HL-60 (cell line): ENCODE measurements at regions not wholly inside any gene's neighbourhood (a gene's known extent, or its start where the extent isn't known, plus 50 kb on each side); places are given as distances from the start of the nearest gene placed in this dataset.

Experiments
- DNase-seq, 2 experiments: peaks; one replicate each; pipeline ENCODE4 v3.0.0-alpha.2; 2010 to 2020; ENCODE audit warnings: low read depth in 1 of 2, low spot score in 1 of 2
- H3K27ac ChIP-seq: fragments of 250-450 bp; sonication (Bioruptor Pico); replicated peaks from 2 replicates; pipeline ENCODE4 v1.5.1; 2020; ENCODE audit warnings: mild to moderate bottlenecking, moderate library complexity
- H3K27me3 ChIP-seq: fragments of 250-450 bp; sonication (Bioruptor Pico); 2 replicates; pipeline ENCODE4 v1.5.1; 2021; ENCODE audit warnings: mild to moderate bottlenecking, moderate library complexity; ENCODE audit not compliant: insufficient read depth, poor library complexity, severe bottlenecking
- H3K4me3 ChIP-seq: replicated peaks from 2 replicates; pipeline ENCODE4 v1.5.1; 2011; ENCODE audit warnings: mild to moderate bottlenecking, control low read depth, low read length; ENCODE audit not compliant: insufficient read depth
- GABPA ChIP-seq: IDR thresholded peaks from 2 replicates; pipeline ENCODE4 v1.6.1; 2012; ENCODE audit warnings: low read depth
- POLR2AphosphoS5 ChIP-seq: IDR thresholded peaks from 2 replicates; pipeline ENCODE4 v1.6.1; 2012; ENCODE audit warnings: low read depth
- SPI1 ChIP-seq: IDR thresholded peaks from 2 replicates; pipeline ENCODE4 v1.6.1; 2012; ENCODE audit warnings: low read depth, mild to moderate bottlenecking, borderline replicate concordance
- TF ChIP-seq, protein P1 (sequence below): IDR thresholded peaks from 2 replicates; pipeline ENCODE4 v1.6.1; 2012; ENCODE audit warnings: low read depth; ENCODE audit not compliant: insufficient replicate concordance
- TF ChIP-seq, protein P2 (sequence below): IDR thresholded peaks from one replicate; pipeline ENCODE4 v1.5.1; 2011; ENCODE audit warnings: low read length, control low read depth, inconsistent platforms; ENCODE audit not compliant: insufficient read depth

DNA sequence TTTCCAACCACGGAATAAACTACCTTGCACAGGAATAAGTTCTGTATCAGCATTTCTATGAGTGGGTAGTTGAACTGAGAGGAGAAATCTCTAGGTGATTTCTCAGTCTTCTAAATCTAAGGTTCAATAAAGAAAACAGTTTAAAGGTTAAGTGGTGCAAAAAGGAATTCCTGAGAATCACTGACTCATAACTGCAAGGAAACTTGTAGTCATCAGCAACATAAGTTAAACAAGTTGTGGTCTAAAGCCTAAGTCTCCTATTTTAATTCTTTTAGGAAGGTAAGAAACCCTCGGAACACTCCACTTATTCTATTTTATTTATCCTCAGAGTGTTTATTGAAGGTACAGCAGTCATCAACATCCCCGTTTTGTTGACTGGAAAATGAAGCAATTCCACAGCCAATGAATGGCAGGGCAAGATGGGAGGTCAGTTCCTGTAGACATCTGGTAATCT is 92.4 kb upstream of the PIK3CG start:
- H3K27me3 ChIP-seq: no peaks in the 10 kb centered on the region
- H3K27ac ChIP-seq: no peak overlapping the region
- TF ChIP-seq GABPA (no peak), POLR2AphosphoS5 (no peak)
- TF ChIP-seq, protein P1, sequence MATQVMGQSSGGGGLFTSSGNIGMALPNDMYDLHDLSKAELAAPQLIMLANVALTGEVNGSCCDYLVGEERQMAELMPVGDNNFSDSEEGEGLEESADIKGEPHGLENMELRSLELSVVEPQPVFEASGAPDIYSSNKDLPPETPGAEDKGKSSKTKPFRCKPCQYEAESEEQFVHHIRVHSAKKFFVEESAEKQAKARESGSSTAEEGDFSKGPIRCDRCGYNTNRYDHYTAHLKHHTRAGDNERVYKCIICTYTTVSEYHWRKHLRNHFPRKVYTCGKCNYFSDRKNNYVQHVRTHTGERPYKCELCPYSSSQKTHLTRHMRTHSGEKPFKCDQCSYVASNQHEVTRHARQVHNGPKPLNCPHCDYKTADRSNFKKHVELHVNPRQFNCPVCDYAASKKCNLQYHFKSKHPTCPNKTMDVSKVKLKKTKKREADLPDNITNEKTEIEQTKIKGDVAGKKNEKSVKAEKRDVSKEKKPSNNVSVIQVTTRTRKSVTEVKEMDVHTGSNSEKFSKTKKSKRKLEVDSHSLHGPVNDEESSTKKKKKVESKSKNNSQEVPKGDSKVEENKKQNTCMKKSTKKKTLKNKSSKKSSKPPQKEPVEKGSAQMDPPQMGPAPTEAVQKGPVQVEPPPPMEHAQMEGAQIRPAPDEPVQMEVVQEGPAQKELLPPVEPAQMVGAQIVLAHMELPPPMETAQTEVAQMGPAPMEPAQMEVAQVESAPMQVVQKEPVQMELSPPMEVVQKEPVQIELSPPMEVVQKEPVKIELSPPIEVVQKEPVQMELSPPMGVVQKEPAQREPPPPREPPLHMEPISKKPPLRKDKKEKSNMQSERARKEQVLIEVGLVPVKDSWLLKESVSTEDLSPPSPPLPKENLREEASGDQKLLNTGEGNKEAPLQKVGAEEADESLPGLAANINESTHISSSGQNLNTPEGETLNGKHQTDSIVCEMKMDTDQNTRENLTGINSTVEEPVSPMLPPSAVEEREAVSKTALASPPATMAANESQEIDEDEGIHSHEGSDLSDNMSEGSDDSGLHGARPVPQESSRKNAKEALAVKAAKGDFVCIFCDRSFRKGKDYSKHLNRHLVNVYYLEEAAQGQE: no peak
- no peak overlapping the region for H3K4me3 ChIP-seq
- DNase-seq: no peak

DNA sequence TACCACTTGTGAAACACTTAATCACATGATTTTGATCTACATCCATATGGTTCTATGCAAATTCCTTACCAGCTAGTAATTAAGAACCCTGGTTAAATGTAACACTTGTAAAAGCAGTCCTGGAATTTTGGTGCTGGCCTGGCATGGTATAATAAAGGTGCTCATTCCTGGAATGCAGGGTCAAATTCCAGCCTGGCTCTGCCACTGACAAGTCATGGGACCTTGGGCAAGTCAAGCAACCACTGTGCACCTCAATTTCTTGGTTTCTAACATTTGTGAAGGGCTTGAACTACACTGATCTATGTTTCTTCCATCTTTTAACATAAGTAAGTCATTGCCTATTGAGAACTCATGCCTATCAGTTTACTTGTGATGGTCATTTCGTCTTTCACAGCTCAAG is 91.9 kb upstream of the PIK3CG start:
- no peak for DNase-seq
- Histone ChIP-seq H3K27me3 (no peaks in the 10 kb centered on the region), H3K4me3 (no peak overlapping the region), H3K27ac (no peak overlapping the region)
- TF ChIP-seq, protein P2, sequence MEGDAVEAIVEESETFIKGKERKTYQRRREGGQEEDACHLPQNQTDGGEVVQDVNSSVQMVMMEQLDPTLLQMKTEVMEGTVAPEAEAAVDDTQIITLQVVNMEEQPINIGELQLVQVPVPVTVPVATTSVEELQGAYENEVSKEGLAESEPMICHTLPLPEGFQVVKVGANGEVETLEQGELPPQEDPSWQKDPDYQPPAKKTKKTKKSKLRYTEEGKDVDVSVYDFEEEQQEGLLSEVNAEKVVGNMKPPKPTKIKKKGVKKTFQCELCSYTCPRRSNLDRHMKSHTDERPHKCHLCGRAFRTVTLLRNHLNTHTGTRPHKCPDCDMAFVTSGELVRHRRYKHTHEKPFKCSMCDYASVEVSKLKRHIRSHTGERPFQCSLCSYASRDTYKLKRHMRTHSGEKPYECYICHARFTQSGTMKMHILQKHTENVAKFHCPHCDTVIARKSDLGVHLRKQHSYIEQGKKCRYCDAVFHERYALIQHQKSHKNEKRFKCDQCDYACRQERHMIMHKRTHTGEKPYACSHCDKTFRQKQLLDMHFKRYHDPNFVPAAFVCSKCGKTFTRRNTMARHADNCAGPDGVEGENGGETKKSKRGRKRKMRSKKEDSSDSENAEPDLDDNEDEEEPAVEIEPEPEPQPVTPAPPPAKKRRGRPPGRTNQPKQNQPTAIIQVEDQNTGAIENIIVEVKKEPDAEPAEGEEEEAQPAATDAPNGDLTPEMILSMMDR: no peak
- no peak for TF ChIP-seq SPI1
- TF ChIP-seq GABPA: no peak
- no peak for TF ChIP-seq POLR2AphosphoS5
- TF ChIP-seq, protein P1: no peak

DNA sequence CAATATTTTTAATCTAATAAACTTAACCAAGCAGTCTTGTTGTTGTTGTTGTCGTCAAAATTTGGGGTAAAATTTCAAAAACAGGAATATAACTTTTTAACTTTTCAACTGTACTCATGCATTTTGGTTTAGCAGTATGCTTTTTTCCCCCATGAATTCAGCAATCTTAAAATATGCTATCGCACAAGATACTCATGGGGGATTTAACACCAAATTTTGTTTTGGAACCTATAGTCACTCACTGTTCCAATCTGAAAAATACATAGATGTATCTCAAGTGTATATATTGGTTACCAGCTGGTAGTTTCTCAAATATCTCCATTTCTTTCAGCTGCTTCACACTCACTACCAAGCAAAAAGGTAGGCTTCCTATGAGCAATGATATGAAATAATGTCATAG is 91.4 kb upstream of the PIK3CG start:
- no peak for TF ChIP-seq SPI1
- TF ChIP-seq, protein P1: no peak
- no peak for TF ChIP-seq POLR2AphosphoS5
- no peak for TF ChIP-seq GABPA
- TF ChIP-seq, protein P2: no peak
- H3K27ac ChIP-seq: no peak overlapping the region
- no peak overlapping the region for H3K4me3 ChIP-seq
- DNase-seq: no peak
- no peaks in the 10 kb centered on the region for H3K27me3 ChIP-seq

DNA sequence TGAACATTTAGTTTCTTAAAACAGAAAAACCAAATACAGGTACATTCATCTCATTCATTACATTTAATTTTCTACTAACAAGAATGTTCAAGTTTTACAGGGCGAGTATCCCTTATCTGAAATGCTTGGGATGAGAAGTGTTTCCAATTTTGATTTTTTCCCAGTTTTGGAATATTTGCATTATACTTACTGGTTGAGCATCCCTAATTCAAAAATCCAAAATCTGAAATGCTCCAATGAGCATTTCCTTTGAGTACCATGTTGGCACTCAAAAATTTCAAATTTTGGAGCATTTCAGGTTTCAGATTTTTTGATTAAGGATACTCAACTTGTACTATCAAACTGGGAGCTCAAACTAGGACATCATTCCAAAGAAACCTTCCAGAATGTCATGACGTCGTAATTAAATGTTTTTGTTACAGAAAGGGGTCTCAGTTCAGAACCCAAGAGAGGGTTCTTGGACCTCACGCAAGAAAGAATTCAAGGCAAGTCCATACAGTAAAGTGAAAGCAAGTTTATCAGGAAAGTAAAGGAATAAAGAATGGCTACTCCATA is 90.8 kb upstream of the PIK3CG start:
- Histone ChIP-seq H3K27me3 (no peaks in the 10 kb centered on the region), H3K4me3 (no peak overlapping the region), H3K27ac (no peak overlapping the region)
- no peak for DNase-seq
- TF ChIP-seq, protein P1: no peak
- TF ChIP-seq, protein P2: no peak
- TF ChIP-seq SPI1 (no peak), POLR2AphosphoS5 (no peak), GABPA (no peak)
